ENCODE measurements at regions not wholly inside any gene's neighbourhood (a gene's known extent, or its start where the extent isn't known, plus 50 kb on each side); places are given as distances from the start of the nearest gene placed in this dataset.

- no peak for DNase-seq (ENCODE audit: low read depth)
- no peak overlapping the region for H3K4me3 ChIP-seq (ENCODE audit: low read depth, low read length)
- no peak for TF ChIP-seq CTCF (IDR thresholded peaks at IDR 0.05; ENCODE audit: control insufficient read depth, extremely low read depth, insufficient read depth)
Measured at GRCh38 chr7:156515911-156516790, 124.4 kb upstream of the RNF32 start.

- no peak overlapping the region for H3K4me3 ChIP-seq (ENCODE audit: low read depth, low read length)
- TF ChIP-seq CTCF (IDR thresholded peaks at IDR 0.05; ENCODE audit: control insufficient read depth, extremely low read depth, insufficient read depth): no peak
- no peak for DNase-seq (ENCODE audit: low read depth)
Measured at GRCh38 chr7:156514851-156515250, 125.7 kb upstream of the RNF32 start.

GRCh38 chr7:156511426-156511825 is 129.1 kb upstream of the RNF32 start:
- DNase-seq (ENCODE audit: low read depth): no peak
- TF ChIP-seq CTCF (IDR thresholded peaks at IDR 0.05; ENCODE audit: control insufficient read depth, extremely low read depth, insufficient read depth): no peak
- H3K4me3 ChIP-seq (ENCODE audit: low read depth, low read length): no peak overlapping the region

GRCh38 chr7:156510966-156511365 is 129.6 kb upstream of the RNF32 start:
- no peak for DNase-seq (ENCODE audit: low read depth)
- no peak for TF ChIP-seq CTCF (IDR thresholded peaks at IDR 0.05; ENCODE audit: control insufficient read depth, extremely low read depth, insufficient read depth)
- H3K4me3 ChIP-seq (ENCODE audit: low read depth, low read length): no peak overlapping the region

- TF ChIP-seq CTCF (IDR thresholded peaks at IDR 0.05; ENCODE audit: control insufficient read depth, extremely low read depth, insufficient read depth): no peak
- no peak overlapping the region for H3K4me3 ChIP-seq (ENCODE audit: low read depth, low read length)
- DNase-seq (ENCODE audit: low read depth): no peak
Measured at GRCh38 chr7:156509216-156509615, 131.4 kb upstream of the RNF32 start.

GRCh38 chr7:156505876-156506275 is 134.7 kb upstream of the RNF32 start:
- no peak overlapping the region for H3K4me3 ChIP-seq (ENCODE audit: low read depth, low read length)
- DNase-seq (ENCODE audit: low read depth): no peak
- TF ChIP-seq CTCF (IDR thresholded peaks at IDR 0.05; ENCODE audit: control insufficient read depth, extremely low read depth, insufficient read depth): no peak

Measured in LNCaP clone FGC (cell line).